ENCODE measurements at regions not wholly inside any gene's neighbourhood (a gene's known extent, or its start where the extent isn't known, plus 50 kb on each side); places are given as distances from the start of the nearest gene placed in this dataset.

- no peaks in the 10 kb centered on the region for H3K9me3 Mint-ChIP-seq
- no peaks in the 10 kb centered on the region for H3K4me1 Mint-ChIP-seq (ENCODE audit: low read depth)
- no peak for ATAC-seq
- DNase-seq, result no peak
- no peak overlapping the region for H3K4me3 Mint-ChIP-seq
- H3K27me3 Mint-ChIP-seq (ENCODE audit: low read depth), result no peaks in the 10 kb centered on the region
- no peaks in the 10 kb centered on the region for H3K36me3 Mint-ChIP-seq (ENCODE audit: insufficient read depth)
Observed at GRCh38 chr7:42338231-42338915, 101.4 kb upstream of the GLI3 start.

GRCh38 chr7:42337225-42337905 is 100.4 kb upstream of the GLI3 start:
- Mint-ChIP-seq H3K27me3 (ENCODE audit: low read depth) (no peaks in the 10 kb centered on the region), H3K36me3 (ENCODE audit: insufficient read depth) (no peaks in the 10 kb centered on the region)
- no peak for ATAC-seq

GRCh38 chr7:42332605-42333222 is 95.7 kb upstream of the GLI3 start:
- no peak for DNase-seq
- Mint-ChIP-seq H3K36me3 (ENCODE audit: insufficient read depth) (no peaks in the 10 kb centered on the region), H3K4me3 (no peak overlapping the region), H3K9me3 (peaks cover 11% of the 10 kb centered on the region), H3K4me1 (ENCODE audit: low read depth) (no peaks in the 10 kb centered on the region), H3K27me3 (ENCODE audit: low read depth) (peaks cover 1% of the 10 kb centered on the region)
- ATAC-seq, result no peak

More at GRCh38 chr7:42337225-42337905, 100.4 kb upstream of the GLI3 start:
- H3K4me3 Mint-ChIP-seq, result no peak overlapping the region
- DNase-seq, result no peak
- H3K4me1 Mint-ChIP-seq (ENCODE audit: low read depth), result no peaks in the 10 kb centered on the region
- peaks cover 6% of the 10 kb centered on the region for H3K9me3 Mint-ChIP-seq

GRCh38 chr7:42319631-42320030 is 82.6 kb upstream of the GLI3 start:
- no peak for DNase-seq
- Mint-ChIP-seq H3K36me3 (ENCODE audit: insufficient read depth) (no peaks in the 10 kb centered on the region), H3K27me3 (ENCODE audit: low read depth) (peaks cover 1% of the 10 kb centered on the region), H3K9me3 (no peaks in the 10 kb centered on the region), H3K4me3 (no peak overlapping the region), H3K4me1 (ENCODE audit: low read depth) (no peaks in the 10 kb centered on the region)
- ATAC-seq, result no peak

GRCh38 chr7:42315631-42316030 is 78.6 kb upstream of the GLI3 start:
- ATAC-seq, result no peak
- no peaks in the 10 kb centered on the region for H3K4me1 Mint-ChIP-seq (ENCODE audit: low read depth)
- no peak for DNase-seq
- H3K27me3 Mint-ChIP-seq (ENCODE audit: low read depth), result no peaks in the 10 kb centered on the region
- H3K4me3 Mint-ChIP-seq, result no peak overlapping the region
- peaks cover 10% of the 10 kb centered on the region for H3K9me3 Mint-ChIP-seq
- no peaks in the 10 kb centered on the region for H3K36me3 Mint-ChIP-seq (ENCODE audit: insufficient read depth)

- DNase-seq (no peak), ATAC-seq (no peak)
- Mint-ChIP-seq H3K4me1 (ENCODE audit: low read depth) (no peaks in the 10 kb centered on the region), H3K4me3 (no peak overlapping the region), H3K27me3 (ENCODE audit: low read depth) (no peaks in the 10 kb centered on the region), H3K36me3 (ENCODE audit: insufficient read depth) (no peaks in the 10 kb centered on the region), H3K9me3 (peaks cover 10% of the 10 kb centered on the region)
Observed at GRCh38 chr7:42315103-42315502, 78.1 kb upstream of the GLI3 start.

- no peak overlapping the region for H3K4me3 Mint-ChIP-seq
- H3K9me3 Mint-ChIP-seq, result peaks cover 10% of the 10 kb centered on the region
- no peaks in the 10 kb centered on the region for H3K4me1 Mint-ChIP-seq (ENCODE audit: low read depth)
- H3K36me3 Mint-ChIP-seq (ENCODE audit: insufficient read depth), result no peaks in the 10 kb centered on the region
- no peak for ATAC-seq
- no peaks in the 10 kb centered on the region for H3K27me3 Mint-ChIP-seq (ENCODE audit: low read depth)
- DNase-seq, result no peak
Observed at GRCh38 chr7:42314696-42315095, 77.7 kb upstream of the GLI3 start.

GRCh38 chr7:42311195-42311594 is 74.2 kb upstream of the GLI3 start:
- Mint-ChIP-seq H3K9me3 (peaks cover 13% of the 10 kb centered on the region), H3K36me3 (ENCODE audit: insufficient read depth) (no peaks in the 10 kb centered on the region), H3K27me3 (ENCODE audit: low read depth) (no peaks in the 10 kb centered on the region), H3K4me3 (no peak overlapping the region), H3K4me1 (ENCODE audit: low read depth) (no peaks in the 10 kb centered on the region)
- ATAC-seq (no peak), DNase-seq (no peak)

GRCh38 chr7:42292991-42293521 is 56.0 kb upstream of the GLI3 start:
- no peaks in the 10 kb centered on the region for H3K4me1 Mint-ChIP-seq (ENCODE audit: low read depth)
- H3K9me3 Mint-ChIP-seq, result peaks cover 3% of the 10 kb centered on the region
- ATAC-seq, result no peak
- H3K36me3 Mint-ChIP-seq (ENCODE audit: insufficient read depth), result no peaks in the 10 kb centered on the region
- no peak overlapping the region for H3K4me3 Mint-ChIP-seq
- no peak for DNase-seq
- no peaks in the 10 kb centered on the region for H3K27me3 Mint-ChIP-seq (ENCODE audit: low read depth)

- DNase-seq, result no peak
- peaks cover 3% of the 10 kb centered on the region for H3K9me3 Mint-ChIP-seq
Observed at GRCh38 chr7:42289473-42289872, 52.5 kb upstream of the GLI3 start.

More at GRCh38 chr7:42289473-42289872, 52.5 kb upstream of the GLI3 start:
- Mint-ChIP-seq H3K27me3 (ENCODE audit: low read depth) (no peaks in the 10 kb centered on the region), H3K36me3 (ENCODE audit: insufficient read depth) (no peaks in the 10 kb centered on the region), H3K4me3 (no peak overlapping the region), H3K4me1 (ENCODE audit: low read depth) (no peaks in the 10 kb centered on the region)
- no peak for ATAC-seq
